NB4 (cell line): ENCODE measurements at regions not wholly inside any gene's neighbourhood (a gene's known extent, or its start where the extent isn't known, plus 50 kb on each side); places are given as distances from the start of the nearest gene placed in this dataset.
"Not testable (repeated sequence)": the region's sequence is repeated elsewhere in the genome, so short reads cannot be mapped to it uniquely, and the experiment has no call there.

Experiments
- POLR2A ChIP-seq: IDR thresholded peaks from 2 replicates; pipeline ENCODE4 v1.6.1; 2011; ENCODE audit warnings: mild to moderate bottlenecking; ENCODE audit not compliant: insufficient read length; ENCODE audit errors: extremely low read depth
- TF ChIP-seq, protein P1 (sequence below): IDR thresholded peaks from one replicate; pipeline ENCODE4 v1.5.1; 2012; ENCODE audit warnings: low read depth, low read length

DNA sequence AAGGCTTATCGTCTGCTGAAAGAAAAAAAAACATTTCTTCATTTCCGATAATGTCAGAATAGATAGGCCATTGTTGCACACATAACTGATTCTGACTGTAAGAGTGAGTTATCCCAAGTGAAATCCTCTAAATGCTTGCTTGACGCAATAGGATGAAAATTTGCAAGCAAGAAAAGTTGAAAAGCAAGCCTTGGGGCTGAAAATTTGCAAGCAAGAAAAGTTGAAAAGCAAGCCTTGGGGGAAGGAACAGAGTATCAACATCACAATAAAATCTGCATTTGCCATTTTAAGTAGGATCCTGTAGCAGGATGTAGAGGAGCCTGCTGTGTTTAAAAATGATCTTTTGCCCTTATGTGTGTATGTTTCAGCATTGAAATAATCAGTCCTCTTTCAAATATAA lies 424.4 kb downstream of the KCNJ18 start:
- not testable (repeated sequence) for TF ChIP-seq POLR2A
- TF ChIP-seq, protein P1, sequence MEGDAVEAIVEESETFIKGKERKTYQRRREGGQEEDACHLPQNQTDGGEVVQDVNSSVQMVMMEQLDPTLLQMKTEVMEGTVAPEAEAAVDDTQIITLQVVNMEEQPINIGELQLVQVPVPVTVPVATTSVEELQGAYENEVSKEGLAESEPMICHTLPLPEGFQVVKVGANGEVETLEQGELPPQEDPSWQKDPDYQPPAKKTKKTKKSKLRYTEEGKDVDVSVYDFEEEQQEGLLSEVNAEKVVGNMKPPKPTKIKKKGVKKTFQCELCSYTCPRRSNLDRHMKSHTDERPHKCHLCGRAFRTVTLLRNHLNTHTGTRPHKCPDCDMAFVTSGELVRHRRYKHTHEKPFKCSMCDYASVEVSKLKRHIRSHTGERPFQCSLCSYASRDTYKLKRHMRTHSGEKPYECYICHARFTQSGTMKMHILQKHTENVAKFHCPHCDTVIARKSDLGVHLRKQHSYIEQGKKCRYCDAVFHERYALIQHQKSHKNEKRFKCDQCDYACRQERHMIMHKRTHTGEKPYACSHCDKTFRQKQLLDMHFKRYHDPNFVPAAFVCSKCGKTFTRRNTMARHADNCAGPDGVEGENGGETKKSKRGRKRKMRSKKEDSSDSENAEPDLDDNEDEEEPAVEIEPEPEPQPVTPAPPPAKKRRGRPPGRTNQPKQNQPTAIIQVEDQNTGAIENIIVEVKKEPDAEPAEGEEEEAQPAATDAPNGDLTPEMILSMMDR = not testable (repeated sequence)
